Fibroblast of skin of right quadriceps (primary cell): ENCODE measurements at regions not wholly inside any gene's neighbourhood (a gene's known extent, or its start where the extent isn't known, plus 50 kb on each side); places are given as distances from the start of the nearest gene placed in this dataset.

Experiments used
- DNase-seq: peaks from one replicate; pipeline ENCODE4 v3.0.0-alpha.2; 2013

- no peak for DNase-seq
Measured at GRCh38 chr2:220178991-220179695, 551.7 kb downstream of the SLC4A3 start.

GRCh38 chr2:220181165-220181564 is 553.7 kb downstream of the SLC4A3 start:
- no peak for DNase-seq

- DNase-seq: no peak
Measured at GRCh38 chr2:220182790-220183189, 555.4 kb downstream of the SLC4A3 start.

GRCh38 chr2:220185766-220186305 is 558.4 kb downstream of the SLC4A3 start:
- peak; percentile 39 for DNase-seq

GRCh38 chr2:220188031-220188430 is 560.6 kb downstream of the SLC4A3 start:
- peak; percentile 89 for DNase-seq

GRCh38 chr2:220191031-220191430 is 563.6 kb downstream of the SLC4A3 start:
- DNase-seq: no peak

- no peak for DNase-seq
Measured at GRCh38 chr2:220191737-220192136, 564.3 kb downstream of the SLC4A3 start.

GRCh38 chr2:220192994-220193753 is 565.7 kb downstream of the SLC4A3 start:
- DNase-seq: no peak

- DNase-seq: peak; percentile 73
Measured at GRCh38 chr2:220194630-220195584, 567.5 kb downstream of the SLC4A3 start.

GRCh38 chr2:220198896-220199295 is 571.5 kb downstream of the SLC4A3 start:
- DNase-seq: peak; percentile 91

- no peak for DNase-seq
Measured at GRCh38 chr2:220202066-220202465, 574.6 kb downstream of the SLC4A3 start.

- DNase-seq: no peak
Measured at GRCh38 chr2:220209093-220209492, 581.7 kb downstream of the SLC4A3 start.

- DNase-seq: no peak
Measured at GRCh38 chr2:220209751-220210150, 582.3 kb downstream of the SLC4A3 start.

GRCh38 chr2:220212296-220213080 is 585.1 kb downstream of the SLC4A3 start:
- no peak for DNase-seq

- peak; percentile 10 for DNase-seq
Measured at GRCh38 chr2:220215785-220216184, 588.4 kb downstream of the SLC4A3 start.

- no peak for DNase-seq
Measured at GRCh38 chr2:220219371-220219770, 591.9 kb downstream of the SLC4A3 start.

- no peak for DNase-seq
Measured at GRCh38 chr2:220220009-220220408, 592.6 kb downstream of the SLC4A3 start.

GRCh38 chr2:220221992-220222391 is 594.6 kb downstream of the SLC4A3 start:
- DNase-seq: no peak

GRCh38 chr2:220224691-220225543 is 597.5 kb downstream of the SLC4A3 start:
- DNase-seq: peak; percentile 95

- DNase-seq: peak; percentile 8
Measured at GRCh38 chr2:220226076-220226475, 598.6 kb downstream of the SLC4A3 start.

- DNase-seq: no peak
Measured at GRCh38 chr2:220226546-220226945, 599.1 kb downstream of the SLC4A3 start.
